ENCODE measurements at regions not wholly inside any gene's neighbourhood (a gene's known extent, or its start where the extent isn't known, plus 50 kb on each side); places are given as distances from the start of the nearest gene placed in this dataset.

DNA sequence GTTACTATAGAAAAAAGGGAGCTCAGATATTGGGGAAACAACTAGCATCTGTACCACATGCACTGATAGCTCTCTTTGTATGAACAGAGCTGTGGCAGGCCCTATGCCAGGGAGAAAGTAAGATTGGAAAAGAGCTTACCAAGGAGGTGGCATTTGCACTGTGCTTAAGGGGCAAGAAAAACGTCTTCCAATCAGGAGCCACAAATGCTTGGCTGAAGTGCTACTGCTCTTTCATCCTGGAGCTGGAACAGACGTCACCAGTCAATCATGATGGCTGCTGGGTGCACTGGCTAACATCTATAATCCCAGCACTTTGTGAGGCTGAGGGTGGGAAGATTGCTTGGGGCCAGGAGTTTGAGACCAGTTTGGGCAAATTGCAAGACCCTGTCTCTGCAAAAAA is 218.5 kb downstream of the SEC14L1 start:
- H3K4me1 ChIP-seq (replicated peaks; ENCODE audit: insufficient read depth): no peaks in the 10 kb centered on the region; the same call in 1 of the 2 replicates
- intact Hi-C loops (cut with micrococcal nuclease; ENCODE audit: unreplicated experiment): no loop called here

GRCh38 chr17:77361986-77362620 is 221.3 kb downstream of the SEC14L1 start:
- Histone ChIP-seq H3K9me3 (ENCODE audit: insufficient read depth, low read depth) (no peaks in the 10 kb centered on the region), H3K79me2 (ENCODE audit: low read depth) (peaks cover 23% of the 10 kb centered on the region), H3K9me2 (ENCODE audit: insufficient read depth) (no peaks in the 10 kb centered on the region), H3F3A (ENCODE audit: insufficient read depth, low read depth) (peaks cover 9% of the 10 kb centered on the region; the same call in 1 of the 2 replicates), H2AFZ (no peak overlapping the region), H3K36me3 (ENCODE audit: low read depth) (no peaks in the 10 kb centered on the region), H3K27ac (no peak overlapping the region), H3K27me3 (ENCODE audit: insufficient read depth, low read depth) (no peaks in the 10 kb centered on the region), H3K4me2 (no peak overlapping the region), H3K4me1 (replicated peaks; ENCODE audit: insufficient read depth) (peaks cover 7% of the 10 kb centered on the region), H4K20me1 (ENCODE audit: insufficient read depth) (peaks cover 25% of the 10 kb centered on the region), H3K4me3 (no peak overlapping the region)
- POLR2A ChIA-PET (ENCODE audit: unreplicated experiment): no interaction called here
- intact Hi-C loops (cut with micrococcal nuclease; ENCODE audit: unreplicated experiment): no loop called here
- BruUV-seq (replicated peaks): no TSS peak
- no peak for DNase-seq
- TF ChIP-seq EZH2 (IDR thresholded peaks at IDR 0.05; ENCODE audit: low read depth) (no peak), CTCF (conservative IDR thresholded peaks at IDR 0.05) (no peak)
- CTCF ChIA-PET: no interaction called here

More for the DNA sequence above, 218.5 kb downstream of the SEC14L1 start:
- Histone ChIP-seq H3K9me2 (ENCODE audit: insufficient read depth) (no peaks in the 10 kb centered on the region), H3K4me3 (no peak overlapping the region), H3K9me3 (ENCODE audit: insufficient read depth, low read depth) (no peaks in the 10 kb centered on the region), H3K4me2 (no peak overlapping the region), H3K27ac (no peak overlapping the region), H4K20me1 (ENCODE audit: insufficient read depth) (peaks cover 34% of the 10 kb centered on the region), H3K36me3 (ENCODE audit: low read depth) (no peaks in the 10 kb centered on the region), H3K27me3 (ENCODE audit: insufficient read depth, low read depth) (no peaks in the 10 kb centered on the region), H2AFZ (no peak overlapping the region), H3F3A (ENCODE audit: insufficient read depth, low read depth) (peaks cover 4% of the 10 kb centered on the region; the same call in 1 of the 2 replicates), H3K79me2 (ENCODE audit: low read depth) (peaks cover 21% of the 10 kb centered on the region)
- BruUV-seq (replicated peaks): no TSS peak
- no peak for DNase-seq
- ChIA-PET POLR2A (ENCODE audit: unreplicated experiment) (no interaction called here), CTCF (no interaction called here)
- TF ChIP-seq EZH2 (IDR thresholded peaks at IDR 0.05; ENCODE audit: low read depth) (no peak), CTCF (conservative IDR thresholded peaks at IDR 0.05) (no peak)

DNA sequence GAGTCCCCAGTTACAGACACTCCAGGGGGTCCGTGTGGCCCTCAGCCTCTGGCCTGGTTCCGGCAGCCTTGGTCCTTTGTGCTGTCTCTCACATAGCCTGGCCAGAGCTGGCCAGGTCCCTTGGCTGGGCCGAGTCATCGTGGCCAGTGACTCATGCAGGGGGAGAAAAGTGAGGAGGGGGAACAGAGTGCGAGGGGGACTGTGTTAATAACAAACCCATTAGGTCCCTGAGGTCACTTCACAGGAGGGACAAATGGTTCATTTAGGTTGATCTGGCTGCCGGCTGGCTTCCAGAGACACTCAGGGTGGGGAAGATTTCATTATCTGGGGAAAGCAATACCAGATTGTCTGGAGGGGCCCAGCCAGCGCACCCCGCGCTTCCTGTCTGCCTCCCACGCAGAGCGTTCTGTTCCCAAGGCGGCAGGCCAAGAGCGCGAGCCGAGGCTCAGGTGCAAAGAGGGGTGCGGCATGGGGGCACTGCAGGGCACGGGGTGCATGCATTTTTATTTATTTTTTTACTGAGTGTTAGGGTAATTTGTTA is 223.1 kb downstream of the SEC14L1 start:
- Histone ChIP-seq H4K20me1 (ENCODE audit: insufficient read depth) (peaks cover 23% of the 10 kb centered on the region), H3K9me2 (ENCODE audit: insufficient read depth) (no peaks in the 10 kb centered on the region), H3K79me2 (ENCODE audit: low read depth) (peaks cover 18% of the 10 kb centered on the region), H3K4me2 (no peak overlapping the region), H3K9me3 (ENCODE audit: insufficient read depth, low read depth) (no peaks in the 10 kb centered on the region), H3K36me3 (ENCODE audit: low read depth) (no peaks in the 10 kb centered on the region), H3K27me3 (ENCODE audit: insufficient read depth, low read depth) (no peaks in the 10 kb centered on the region), H3K4me1 (replicated peaks; ENCODE audit: insufficient read depth) (peaks cover 7% of the 10 kb centered on the region), H2AFZ (no peak overlapping the region), H3F3A (ENCODE audit: insufficient read depth, low read depth) (peaks cover 9% of the 10 kb centered on the region; the same call in 1 of the 2 replicates), H3K4me3 (no peak overlapping the region), H3K27ac (no peak overlapping the region)
- intact Hi-C loops (cut with micrococcal nuclease; ENCODE audit: unreplicated experiment): no loop called here
- POLR2A ChIA-PET (ENCODE audit: unreplicated experiment): no interaction called here
- CTCF ChIA-PET: no interaction called here
- TF ChIP-seq CTCF (conservative IDR thresholded peaks at IDR 0.05): no peak
- TF ChIP-seq EZH2 (IDR thresholded peaks at IDR 0.05; ENCODE audit: low read depth): no peak
- no peak for DNase-seq
- BruUV-seq (replicated peaks): no TSS peak
